EH (cell line): ENCODE measurements at regions not wholly inside any gene's neighbourhood (a gene's known extent, or its start where the extent isn't known, plus 50 kb on each side); places are given as distances from the start of the nearest gene placed in this dataset.
A peak's percentile ranks its signal among the peaks of the same experiment; 100 is the strongest.

Experiments used
- DNase-seq: peaks from one replicate; pipeline ENCODE4 v3.0.0-alpha.2; 2015; ENCODE audit warnings: low read depth

DNA sequence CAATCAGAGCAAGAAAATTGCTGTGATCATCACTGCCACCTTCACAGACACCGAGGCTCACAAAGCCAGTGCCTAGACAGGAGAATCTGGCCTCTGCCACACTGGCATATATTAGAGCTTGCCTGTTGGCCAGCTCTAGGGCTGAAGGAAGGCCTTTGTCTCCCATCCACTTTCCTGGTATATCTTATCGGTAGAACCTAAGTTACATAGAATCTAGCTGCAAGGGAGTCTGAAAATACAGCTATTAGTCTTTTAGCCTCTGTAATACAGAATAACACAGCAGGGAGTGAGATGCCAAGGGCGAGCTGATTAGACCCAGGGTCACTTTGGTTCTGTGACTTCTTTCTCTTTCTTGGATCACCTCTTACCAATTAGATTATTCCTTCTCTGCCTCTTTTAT lies 154.9 kb upstream of the KL start:
- no peak for DNase-seq

GRCh38 chr13:32863596-32863995 lies 152.6 kb upstream of the KL start:
- DNase-seq = no peak

DNA sequence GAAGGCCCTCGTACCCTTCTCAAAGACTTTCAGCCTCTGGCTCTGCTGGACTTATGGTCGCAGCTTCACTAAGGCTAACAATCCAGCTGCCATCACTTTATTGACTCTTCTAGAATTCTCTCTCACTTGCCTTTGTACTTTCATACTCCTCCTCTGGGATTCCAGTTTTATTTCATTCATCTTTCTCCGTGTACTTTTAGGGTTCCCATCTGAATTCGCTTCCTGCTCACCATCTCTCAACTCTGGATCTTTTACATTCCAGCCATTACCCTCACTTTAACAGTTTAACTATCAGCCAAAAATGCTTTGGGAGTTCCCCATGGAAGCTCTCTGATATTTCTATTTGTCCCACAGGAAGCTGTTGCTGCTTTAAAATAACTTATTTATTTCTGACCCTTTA lies 149.3 kb upstream of the KL start:
- DNase-seq = no peak

DNA sequence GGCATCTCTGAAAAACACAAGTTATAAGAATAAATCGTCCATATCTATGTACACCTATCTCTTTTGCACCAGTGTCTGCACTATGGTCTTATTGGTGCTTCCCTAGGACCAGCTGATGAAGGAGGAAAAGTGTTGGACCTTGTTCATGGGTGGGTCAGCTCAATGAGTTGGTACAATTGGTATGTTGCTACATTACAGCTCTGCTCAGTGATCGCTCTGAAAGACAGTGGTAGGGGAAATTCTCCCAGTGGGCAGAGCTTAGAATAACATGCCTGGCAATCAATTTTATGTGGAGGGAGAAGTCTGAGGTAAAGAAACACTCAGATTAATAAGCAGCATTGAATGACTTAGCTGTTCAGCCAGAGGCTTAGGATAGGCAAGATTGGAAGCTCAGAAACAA lies 138.7 kb upstream of the KL start:
- DNase-seq = no peak

GRCh38 chr13:32878163-32878562 lies 138.1 kb upstream of the KL start:
- peak; percentile 44 for DNase-seq

GRCh38 chr13:32880636-32881035 lies 135.6 kb upstream of the KL start:
- DNase-seq = no peak

- peak; percentile 69 for DNase-seq
These were observed 135.0 kb upstream of the KL start for GRCh38 chr13:32881074-32881776.

DNA sequence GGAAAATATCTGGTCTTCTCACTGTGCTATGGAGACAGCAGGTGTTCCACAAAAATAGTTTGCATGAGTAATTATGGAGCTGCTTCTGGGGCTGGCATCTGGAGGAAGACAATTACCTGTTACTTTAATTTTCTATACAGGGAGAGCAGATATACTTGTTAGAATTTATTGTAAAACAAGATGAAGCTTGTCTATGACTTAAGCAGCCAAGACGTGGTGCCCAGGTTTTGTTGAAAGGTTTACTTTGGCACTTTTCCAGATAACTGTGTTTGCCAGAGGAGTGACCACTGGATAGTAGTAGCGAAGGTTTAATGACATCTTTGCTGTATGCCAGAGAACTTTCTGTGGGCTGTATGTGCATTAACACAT lies 134.5 kb upstream of the KL start:
- DNase-seq = no peak

DNA sequence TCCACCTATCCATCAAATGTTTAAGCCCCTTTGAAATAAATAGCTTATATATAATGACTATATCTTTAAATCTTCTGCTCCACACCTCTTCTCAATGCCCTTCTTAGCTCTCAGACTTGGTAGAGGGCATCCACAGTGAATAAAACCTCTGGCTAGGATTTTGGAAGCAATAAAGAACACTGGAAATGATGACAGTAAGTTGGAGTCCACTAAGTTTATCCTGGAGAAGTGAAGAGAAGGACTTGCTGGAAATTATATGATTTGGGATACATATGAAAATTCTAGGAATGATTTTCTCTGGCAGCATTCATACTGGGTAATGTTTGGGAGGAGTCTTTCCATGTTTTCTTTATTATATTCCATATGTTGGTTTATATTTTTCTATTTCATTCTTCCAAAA lies 133.5 kb upstream of the KL start:
- no peak for DNase-seq

DNA sequence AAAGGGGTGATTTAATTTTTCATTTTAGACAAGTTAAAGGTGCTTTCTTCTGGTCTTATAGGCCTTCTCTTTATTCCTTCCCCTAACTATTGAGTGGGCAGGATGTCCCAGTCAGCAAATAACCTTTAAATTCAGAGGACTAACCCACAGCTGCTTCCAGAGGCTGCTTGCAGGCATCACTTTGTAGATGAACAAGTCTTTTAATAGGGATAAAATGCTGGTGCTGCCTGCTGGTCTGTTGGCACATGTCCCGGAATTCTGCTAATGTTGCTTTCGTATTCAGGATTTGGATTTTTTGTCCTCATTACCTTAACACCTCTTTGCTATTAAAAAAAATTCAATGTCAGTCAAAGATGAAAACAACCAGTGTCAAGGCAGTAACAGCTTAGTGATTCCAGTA lies 132.7 kb upstream of the KL start:
- peak; percentile 53 for DNase-seq

DNA sequence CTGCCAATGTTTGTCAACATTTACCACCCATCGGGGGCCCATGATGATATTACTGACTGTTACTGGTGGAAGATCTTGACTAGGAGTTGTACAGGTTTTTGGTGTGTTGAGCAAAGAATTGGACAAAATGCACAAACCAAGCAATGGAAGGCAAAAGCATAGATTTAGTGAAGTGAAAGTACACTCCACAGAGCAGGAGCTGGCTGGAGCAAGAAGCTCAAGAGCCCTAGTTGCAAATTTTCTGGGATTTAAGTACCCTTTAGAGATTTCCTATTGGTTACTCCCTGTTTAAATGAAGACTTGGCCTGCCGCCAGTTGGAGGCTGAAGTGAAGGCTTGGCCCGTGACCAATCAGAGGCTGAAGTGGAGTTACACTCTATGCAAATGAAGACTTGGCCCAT lies 128.6 kb upstream of the KL start:
- DNase-seq = no peak

DNA sequence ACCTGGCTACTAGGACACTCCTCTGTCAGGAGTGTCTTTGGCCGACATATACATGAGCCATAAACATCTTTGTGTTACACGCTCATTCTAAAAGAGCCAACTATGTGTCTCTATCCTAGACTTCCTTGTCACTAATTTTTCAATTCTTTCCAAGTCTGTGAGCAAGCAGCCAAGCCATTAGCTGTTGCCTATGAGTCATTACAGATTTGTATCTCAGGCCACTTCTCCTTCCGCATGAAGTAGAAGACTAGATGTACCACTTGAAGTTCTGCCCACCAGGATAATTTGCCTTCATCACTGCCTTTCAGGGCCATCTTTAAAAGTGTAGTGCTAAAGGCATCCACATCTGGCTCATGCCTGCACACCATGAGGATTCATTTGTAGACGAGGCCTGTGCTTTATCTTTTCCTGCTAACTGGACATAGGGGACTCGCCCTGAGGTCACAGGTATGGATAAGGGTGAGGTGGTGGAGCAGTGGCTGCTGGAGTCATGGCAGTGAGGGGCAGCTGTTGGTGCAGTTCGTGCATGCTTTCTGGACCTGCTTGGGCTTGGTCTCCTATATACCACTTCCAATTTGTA lies 126.1 kb upstream of the KL start:
- DNase-seq = peak; percentile 50

- no peak for DNase-seq
These were observed 123.0 kb upstream of the KL start for GRCh38 chr13:32893176-32893575.

DNA sequence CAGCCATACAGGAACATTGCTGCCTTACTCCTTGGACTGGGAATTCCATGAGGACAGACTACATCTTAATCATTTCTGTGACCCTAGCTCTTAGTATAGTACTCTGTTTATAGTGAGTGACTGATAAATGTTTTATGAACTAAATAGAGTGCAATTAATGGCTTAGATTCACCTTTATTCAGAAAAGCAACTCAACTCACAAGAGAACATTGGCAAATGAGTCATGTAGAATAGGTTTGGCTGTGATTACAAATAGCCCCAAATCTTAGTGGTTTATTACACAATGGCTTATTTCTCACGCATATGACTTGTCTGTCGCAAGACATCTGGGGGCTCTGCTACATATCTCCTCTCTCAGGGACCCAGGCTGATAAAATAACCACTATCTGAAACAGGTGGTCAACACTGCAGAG lies 121.6 kb upstream of the KL start:
- DNase-seq = peak; percentile 42

DNA sequence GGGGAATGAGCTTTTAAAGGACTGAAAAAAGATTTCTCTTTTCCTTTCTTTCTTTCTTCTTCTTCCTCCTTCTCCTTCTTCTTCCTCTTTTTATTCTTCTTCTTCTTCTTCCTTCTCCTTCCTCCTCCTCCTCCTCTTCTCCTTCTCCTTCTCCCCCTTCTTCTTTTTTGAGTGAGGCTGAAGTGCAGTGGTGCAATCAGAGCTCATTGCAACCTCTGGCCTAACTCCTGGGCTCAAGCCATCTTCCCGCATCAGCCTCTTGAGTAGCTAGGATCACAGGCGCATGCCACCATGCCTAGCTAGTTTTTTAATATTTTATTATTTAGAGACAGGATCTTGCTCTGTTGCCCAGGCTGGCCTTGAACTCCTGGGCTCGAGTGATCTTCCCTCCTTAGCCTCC lies 120.9 kb upstream of the KL start:
- no peak for DNase-seq

GRCh38 chr13:32897296-32897695 lies 118.9 kb upstream of the KL start:
- no peak for DNase-seq

DNA sequence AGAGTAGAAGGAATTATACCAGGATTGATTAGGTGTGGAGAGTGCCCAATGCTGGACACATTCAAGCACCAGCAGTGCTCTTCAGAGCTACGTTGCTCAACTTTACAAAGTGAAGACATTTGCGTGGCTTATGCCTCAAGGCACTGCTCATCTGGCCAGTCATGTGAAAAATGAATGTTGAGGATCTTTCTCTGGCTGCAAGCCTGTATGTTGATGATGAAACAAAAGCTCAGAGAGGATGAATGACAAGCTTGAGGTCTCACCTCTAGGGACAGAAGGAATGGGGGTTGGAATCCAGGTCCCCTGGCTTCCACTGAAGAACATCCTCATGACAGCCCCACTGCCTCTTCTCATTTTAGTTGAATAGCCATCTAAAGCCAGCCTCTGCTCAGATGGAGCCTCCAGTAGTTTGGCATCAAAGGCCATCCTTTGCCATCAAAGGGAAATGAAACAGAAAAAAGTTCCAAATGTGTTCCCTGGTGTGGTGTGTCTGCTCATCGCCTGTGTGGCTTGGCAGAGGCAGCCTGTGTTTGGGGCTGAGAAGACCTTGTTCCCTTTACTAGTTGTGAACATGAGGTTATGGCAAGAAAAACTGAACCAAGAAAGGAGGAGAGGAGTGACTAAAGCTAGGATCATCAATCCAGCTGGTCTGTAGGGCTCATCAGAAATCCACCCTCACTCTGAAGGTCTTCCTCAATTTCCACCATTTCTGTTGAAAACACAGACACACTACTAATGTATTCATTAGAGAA lies 114.0 kb upstream of the KL start:
- DNase-seq = peak; percentile 12

- DNase-seq = peak; percentile 63
These were observed 113.3 kb upstream of the KL start for GRCh38 chr13:32902874-32903273.

DNA sequence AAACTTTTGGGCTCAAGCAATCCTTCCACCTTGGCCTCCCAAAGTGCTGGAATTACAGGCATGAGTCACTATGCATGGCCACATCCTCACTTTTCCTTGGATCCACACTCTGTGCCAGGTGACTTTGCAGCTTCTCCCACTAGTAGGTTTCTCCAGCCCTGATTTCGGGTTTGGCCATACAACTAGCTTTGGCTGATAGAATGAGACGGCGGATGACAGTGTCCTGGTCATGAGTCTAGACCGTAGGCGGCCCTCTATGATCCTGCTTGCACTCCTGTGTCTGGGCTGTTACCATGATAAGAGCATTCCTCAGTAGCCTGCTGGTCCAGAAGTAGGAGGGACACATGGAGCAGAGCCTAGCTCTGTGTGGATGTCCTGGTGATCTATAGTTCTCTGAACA lies 112.5 kb upstream of the KL start:
- DNase-seq = no peak

DNA sequence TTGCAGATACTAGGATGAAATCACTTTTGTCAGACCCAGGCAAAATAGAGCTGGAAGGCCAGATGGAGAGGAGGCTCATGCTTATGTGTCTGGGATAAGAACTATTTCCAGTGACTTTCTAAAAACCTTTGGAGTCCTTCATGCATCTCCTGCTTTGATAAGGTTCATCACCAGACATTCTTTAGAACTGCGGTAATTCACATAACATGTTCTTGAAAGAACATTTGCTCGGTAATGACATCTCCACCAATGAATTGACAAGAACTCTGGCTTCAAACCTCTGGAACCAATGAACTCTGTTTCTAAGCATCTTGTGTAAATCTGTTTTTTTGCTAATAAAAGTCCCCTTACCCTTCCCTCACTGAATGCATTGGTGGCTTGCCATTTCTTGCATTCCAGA lies 112.0 kb upstream of the KL start:
- no peak for DNase-seq

- peak; percentile 62 for DNase-seq
These were observed 111.0 kb upstream of the KL start for GRCh38 chr13:32905063-32905863.

DNA sequence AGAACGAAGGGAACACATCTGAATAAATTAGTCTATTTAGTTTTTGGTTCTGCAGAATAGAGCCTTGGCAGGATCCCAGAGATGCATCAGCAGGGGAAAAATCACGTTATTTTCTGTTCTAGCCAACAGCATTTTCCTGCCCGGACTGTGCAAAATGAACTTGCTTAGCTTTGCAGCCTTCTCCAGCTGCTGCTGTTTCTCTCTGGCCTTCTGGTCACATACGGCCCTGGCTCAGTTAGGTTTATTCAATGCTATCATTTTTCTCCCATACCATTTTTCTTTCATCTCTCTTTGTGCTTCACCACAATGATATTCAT lies 110.4 kb upstream of the KL start:
- peak; percentile 18 for DNase-seq

GRCh38 chr13:32907211-32907610 lies 109.0 kb upstream of the KL start:
- no peak for DNase-seq
